ENCODE measurements at regions not wholly inside any gene's neighbourhood (a gene's known extent, or its start where the extent isn't known, plus 50 kb on each side); places are given as distances from the start of the nearest gene placed in this dataset.

DNA sequence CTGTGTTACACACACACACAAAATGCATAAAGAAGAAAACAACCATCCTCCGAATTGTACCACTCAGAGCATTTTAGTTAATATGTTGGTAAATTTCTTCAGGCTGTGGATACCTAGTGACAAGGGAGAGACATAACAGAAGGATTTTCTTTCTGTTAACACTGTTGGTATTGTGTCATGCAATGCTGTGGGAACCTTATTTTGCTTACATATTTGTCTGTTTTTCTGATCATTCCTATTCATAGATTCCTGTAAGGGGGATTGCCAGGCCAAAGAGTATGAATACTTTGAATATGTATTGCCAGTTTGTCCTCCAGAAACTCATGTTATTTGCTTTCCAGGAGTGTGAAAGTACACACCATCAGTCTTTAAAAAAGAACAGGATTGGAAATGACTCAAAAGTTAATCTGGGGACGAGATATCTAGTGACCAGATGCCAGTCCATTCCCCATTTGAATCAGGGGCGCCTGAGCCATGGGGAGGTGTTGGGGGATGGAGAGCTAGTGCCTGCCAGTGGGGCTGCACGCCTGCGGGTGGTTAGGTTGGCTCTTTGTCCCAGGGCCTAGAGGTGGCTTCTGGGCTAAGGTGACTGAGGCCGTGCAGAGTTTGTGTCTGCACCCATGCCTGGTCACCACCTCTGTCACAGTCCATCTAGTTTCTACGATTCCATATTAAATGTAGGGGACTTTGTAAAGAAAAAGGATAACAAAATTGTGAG is 142.0 kb downstream of the PTPN20 start:
- no peak for DNase-seq

DNA sequence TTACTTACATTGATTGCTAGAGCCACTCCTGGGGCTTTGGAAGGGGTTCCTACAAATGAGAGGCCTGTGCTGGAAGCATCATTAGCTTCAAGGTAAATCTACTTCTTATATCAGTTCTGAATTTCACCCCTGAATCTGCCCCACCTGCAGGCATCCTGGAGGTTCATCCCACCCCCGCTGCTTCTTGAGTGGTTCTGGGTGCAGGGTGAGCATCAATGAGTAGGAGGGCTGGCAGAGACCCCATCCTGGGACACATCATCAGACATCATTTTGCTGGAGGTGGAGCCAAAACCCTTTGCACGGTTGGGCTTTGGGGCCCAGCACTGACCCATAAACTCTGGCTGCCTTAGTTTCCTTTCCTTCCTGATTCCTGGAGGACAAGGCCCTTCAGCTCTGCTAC is 143.7 kb downstream of the PTPN20 start:
- DNase-seq: no peak

DNA sequence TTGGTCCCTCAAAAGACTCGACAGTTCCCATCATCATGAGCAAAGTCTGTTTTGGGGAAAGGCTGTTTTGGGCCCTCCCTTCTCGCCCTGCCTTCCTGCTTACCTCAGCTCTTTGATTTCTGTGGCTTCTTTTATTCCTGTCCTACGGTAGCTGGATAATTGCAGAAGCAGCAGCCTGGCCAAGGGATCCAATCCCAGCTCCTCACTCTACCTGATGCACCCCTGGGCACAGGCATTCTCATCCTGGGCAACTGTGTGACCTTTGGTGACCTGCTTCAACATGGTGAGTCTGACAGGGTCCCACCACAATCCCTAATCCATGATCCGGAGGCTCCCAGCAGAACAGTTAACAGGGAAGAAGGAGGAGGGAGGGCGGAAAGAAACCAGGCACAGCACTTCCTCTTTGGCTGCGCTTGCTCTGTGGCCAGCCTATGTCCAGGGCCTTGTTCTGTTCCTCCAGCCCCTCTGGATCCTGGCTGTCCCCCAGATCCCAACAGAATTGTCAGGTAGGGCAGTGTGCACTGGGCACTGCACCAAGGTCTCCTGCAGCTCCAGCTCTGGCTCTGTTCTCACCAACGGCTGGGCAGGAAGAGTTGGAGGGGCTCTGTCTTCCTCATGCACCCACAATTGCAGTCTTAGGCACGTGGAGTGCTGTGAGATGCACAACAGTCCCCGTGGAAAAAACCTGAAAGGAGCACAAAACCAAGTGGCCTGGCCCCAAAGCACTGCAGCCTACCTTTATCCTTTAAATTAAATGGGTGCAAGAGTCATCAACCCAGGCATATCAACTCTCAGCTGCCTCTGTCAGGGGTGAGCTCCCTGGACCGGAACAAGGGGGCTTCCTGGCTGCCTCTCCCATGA is 144.4 kb downstream of the PTPN20 start:
- DNase-seq: no peak

DNA sequence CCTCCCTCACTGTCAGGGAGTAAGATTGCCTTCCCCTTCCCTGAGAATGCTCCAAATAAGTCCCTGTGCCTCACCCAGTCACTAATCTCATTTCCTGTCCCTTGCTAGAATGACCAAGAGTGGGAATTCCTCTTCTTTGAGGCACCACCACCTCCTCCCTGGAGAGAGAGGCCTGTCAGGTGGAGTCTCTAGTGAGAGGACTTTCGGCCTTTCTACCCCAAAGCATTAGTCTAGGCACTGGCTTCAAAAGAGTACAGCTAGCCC is 145.0 kb downstream of the PTPN20 start:
- DNase-seq: no peak

DNA sequence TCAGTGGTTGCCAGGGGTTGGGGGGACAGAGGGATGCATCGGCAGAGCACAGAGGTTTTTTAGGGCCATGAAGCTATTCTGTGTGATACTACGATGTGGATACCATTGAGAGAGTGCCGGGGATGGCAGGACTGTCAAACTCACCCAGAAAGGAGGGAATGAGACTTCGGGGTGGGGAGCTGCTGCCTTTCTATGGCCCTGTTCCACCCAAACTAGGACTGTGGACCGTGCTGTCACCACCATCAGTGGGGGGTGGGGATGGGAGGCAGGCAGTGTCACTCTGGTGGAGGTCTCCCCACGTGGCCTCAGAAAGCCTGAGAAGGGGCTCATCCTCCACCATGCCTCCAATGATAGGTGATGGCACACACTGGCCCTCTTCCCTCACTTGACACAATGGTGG is 146.2 kb downstream of the PTPN20 start:
- no peak for DNase-seq

DNA sequence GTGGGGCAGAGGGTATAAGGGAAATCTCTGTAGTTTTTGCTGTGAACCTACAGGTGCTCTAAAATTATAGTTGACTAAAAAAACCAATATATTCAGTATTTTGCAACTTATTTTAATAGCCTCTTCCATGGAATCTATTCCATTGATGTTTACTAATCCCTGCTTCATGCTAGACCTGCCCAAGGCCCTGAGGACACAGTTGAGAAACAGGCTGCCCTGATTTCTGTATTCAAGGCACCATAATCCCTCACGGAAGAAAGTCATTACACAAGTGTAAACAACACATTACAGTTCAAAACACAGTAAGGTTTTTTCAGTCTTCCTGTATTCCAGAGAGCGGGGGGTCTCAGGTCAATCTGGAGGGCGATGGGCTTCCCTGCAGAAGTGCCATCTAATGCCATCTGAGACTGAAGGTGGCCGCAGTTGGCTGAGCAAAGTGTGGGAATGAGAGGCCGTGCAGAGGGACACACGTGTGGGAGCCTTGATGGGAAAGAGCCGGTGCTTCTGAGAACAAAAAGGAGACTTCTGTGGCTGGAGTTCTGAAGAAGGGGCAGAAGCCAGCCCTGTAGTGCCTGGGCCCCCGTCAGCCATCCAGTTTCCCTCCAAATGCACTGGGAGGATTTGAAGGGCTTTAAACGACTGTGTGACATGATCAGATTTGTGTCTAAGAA is 146.9 kb downstream of the PTPN20 start:
- DNase-seq: no peak

DNA sequence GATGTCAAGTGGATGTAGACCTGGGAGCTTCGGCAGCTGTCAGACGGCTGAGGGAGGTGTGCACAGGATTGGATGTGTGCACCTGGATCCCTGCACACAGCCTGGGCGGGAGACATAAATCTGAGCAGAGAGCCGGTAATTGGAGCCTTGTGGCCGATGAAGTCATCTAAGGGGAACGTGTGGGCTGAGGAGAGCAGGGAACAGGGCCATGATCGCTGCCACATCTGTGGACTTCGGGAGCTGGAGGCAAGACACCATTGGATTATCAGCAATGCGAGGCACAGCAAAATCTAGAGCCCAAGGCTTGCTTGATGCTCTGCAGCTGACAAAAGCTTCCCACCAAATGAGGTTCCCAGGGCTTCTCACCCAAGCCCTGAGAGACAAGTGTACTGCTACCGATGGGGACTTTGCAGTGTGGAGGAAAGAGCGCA is 147.7 kb downstream of the PTPN20 start:
- DNase-seq: peak; percentile 1

DNA sequence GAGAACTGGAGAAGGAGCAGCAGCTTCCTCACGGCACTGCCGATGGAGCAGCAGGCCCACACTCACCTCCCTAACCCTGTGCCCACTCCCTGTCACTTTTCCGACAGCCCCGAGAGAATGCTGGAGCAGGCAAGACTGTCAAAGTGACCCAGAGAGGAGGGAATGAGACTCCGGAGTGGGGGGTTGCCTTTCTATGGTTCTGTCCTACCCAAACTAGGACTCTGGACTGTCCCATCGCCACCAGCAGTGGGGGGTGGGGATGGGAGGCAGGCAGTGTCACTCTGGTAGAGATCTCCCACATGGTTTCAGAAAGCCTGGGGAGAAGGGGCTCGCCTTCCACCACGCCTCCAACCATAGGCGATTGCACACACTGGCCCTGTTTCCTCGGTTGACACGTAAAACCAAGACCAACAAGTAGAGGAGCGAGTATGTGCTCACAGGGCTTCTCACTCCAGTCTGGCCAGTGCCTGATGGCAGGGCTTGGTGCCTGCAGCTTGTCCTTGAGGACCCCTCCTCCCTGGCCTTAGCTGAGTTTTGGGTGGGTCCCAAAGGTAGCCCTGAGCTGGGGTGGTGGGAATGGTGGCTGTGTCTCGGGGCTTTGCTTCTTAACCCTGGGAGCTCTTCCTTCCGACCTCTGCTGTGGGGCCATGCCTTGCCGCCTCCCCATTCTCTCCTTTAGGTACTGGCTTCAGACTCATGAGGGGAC is 148.5 kb downstream of the PTPN20 start:
- no peak for DNase-seq

DNA sequence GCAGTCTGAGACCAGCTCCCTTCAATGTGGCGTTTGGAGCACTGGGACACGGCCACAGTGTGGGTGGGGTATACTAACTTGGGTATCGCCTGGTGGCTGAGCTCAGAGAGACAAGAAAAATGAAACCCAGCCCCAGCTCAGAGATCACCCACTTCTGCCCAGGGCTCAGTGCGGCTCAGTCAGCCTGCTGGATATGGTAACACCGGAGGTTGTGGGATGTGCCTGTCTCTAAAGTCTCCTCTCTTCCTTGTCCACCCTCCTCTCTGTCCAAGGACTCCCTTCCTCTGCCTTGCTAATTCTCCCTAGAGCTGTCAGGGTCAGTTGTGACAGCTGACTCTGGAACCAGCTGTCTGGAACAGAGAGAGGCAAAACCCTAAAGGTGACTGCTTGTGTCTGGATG is 149.1 kb downstream of the PTPN20 start:
- no peak for DNase-seq

DNA sequence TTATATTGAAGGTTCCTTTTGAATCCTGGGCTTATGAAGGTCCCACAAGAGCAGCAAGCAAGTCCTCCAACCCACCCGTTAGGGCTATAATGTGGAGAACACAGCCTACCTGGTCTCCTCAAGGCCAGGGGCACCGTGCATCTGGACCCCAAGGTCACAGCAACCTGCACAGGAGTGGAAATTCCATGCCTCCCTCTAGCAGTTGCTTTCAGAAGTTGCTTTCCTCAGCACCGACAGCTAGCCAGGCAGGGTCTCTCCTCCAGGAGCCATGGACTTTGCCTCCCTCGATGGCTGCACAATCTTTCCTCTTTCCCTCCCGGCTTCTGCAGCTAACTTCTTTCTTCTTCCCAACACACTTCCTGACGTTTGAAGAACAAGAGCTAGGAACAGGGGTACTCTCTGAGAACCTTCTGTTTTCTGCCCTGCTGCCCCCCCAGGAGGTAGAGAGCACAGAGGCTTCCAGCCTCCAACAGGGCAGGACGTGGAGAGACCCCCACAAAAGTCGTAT is 149.8 kb downstream of the PTPN20 start:
- DNase-seq: no peak

DNA sequence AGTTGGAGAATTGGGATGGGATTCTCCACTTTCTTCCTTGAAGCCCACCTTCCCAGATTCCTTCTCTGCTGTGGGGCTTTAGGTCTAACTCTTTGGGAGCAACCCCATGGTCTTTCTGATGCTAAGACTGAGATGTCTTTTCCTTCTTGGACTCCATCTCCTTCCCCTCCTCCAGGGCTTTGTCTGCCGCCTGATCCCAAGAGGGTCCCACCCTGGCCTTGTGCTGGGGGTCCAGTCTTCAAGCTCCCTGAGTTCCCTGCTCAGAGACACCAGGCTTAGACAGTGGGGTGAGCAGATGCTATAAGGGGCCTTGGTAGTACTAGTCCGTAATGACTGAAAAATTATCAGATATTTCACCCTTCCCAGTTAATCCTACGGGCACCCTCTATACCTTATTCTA is 150.5 kb downstream of the PTPN20 start:
- DNase-seq: no peak

DNA sequence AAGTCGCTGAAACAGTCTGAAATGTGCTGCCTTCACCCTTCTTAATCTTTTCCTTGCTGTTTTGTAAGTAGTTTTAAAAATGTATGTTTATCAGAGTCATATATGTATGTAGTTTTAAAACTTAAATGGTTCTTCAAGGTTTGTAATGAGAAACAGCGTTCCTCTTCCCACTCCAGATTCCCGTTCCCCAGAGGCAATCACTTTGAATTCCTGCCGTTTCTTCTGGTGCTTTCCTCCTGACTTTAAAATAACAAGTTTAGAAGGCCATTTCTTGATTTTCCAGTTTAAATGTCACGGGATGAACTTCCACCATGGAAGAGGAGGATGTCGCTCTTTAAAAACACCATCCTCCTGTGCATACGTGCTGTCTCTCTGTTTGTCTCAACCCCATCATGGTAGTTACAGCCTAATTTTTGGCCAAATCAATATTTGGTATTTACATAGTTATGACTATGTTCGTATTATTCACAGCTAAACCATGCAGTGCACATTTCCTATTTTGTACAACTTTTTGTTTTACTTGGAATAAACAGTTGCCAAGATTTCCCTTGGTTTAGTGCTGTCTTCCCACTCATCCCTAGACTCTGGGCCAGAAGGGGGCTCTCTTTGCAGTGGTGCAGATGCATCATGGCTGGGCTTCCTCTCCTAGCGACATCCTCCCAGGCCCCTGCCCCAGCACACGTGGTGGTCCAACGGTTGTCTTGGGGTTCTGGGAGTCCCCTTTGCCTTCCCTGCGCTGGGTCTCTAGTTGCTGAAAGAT is 151.4 kb downstream of the PTPN20 start:
- DNase-seq: no peak

DNA sequence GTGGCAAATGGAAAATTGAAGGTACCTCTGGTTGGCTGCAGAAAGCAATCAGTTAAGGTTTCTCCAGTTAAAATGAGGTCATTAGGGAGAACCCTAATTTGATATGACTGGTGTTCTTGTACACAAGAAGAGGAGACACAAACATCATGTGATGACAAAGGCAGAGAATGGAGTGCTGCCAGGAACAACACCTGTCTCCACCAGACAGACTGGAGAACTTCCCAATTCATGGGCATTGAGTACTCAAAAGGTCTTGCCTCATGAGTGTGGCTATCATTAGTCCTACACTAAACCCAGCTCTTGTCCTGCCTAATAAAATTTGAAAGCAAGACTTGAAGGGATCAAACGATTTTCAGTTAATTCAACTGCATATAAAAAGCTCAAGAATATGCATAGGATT is 152.6 kb downstream of the PTPN20 start:
- peak; percentile 68 for DNase-seq

DNA sequence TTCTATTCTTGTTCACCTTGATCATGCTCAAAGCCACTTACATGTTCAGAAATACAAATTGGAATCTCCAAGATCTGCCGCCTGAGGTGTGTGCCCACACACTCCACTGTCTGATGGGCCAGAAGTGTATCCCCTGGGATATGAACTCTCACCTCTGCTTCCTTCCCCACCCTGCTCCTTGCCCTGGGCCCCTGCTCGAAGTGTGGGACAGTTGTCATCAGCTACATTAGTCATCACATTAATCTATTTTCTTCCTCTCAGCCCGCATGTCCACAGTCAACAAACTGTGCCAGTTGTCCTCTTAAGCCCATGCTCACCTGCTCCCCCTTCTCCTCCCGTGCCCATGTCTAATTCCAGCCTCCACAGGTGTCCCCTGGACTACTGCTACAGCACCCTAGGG is 154.7 kb downstream of the PTPN20 start:
- DNase-seq: no peak

DNA sequence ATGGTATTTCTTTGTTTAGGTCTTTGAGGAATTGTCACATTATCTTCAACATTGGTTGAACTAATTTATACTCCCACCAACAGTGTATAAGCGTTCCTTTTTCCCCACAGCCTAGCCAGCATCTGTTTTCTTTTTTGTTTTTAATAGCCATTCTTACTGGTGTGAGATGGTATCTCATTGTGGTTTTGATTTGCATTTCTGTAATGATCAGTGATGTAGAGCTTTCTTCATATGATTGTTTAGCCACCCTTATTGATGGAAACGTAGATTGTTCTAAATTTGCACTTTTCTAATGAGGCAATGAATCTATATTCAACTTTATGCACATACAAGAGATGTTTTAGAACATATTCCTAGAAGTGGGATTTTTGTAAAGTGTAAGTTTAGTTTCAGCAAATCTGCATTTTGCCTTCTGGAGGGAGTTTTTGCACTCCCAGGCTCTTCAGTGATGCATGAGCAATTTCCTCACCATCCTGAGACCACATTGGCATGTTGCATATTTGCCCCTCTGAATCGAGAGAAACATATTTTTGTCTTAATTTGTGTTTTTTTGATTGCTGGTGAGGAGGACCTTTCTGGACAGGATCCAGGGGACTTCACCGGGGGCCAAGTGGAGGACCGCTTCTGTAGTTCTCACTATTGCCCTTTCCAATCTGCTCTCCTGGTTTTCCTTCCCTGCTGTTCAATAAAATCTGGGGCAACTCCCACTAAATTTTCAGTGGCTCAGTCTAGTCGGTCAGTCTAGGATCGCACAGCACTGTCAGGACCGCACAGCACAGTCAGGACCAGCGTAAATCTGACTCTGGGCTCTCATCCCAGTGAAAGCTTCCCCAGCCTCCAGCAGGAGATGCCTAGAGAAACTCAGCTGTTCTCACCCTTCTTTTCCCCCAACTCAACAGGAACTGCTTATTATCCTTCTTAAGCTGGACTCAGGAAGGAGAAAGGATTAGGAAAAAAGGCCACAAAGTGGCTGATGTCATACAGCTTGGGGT is 157.0 kb downstream of the PTPN20 start:
- DNase-seq: no peak

DNA sequence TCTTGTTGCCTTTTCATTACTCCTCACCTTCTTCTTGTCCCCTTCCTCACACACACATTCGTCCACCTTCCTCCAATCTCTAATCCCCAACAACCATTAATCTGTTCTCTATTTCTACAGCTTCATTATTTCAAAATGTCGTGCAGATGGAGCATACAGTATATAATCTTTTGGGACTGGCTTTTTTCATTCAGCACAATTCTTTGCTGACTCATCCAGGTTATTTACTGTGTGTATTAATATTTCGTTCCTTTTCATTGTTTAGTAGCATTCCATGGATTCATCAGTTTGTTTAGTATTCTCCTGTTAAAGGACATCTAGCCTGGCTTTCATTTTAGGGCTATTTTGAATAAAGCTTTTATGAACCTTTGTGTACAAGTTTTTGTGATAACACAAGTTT is 159.3 kb downstream of the PTPN20 start:
- DNase-seq: no peak

DNA sequence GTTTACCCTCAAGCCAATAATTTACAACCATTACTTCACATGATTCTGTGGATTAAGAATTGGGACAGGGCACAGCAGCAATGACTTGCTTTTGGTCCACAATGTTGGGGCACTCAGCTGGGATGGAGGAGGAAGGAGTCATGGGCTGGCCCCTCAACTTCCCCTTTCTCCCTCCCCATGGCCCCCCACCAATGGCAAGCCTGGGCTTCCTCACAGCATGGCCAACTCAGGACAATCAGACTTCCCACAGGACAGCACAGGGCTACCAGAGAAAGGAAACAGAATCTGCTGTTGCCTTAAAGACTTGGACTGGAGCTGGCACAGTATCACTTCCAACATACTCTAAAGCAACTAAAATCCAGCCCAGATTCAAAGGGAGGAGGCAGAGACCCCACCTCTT is 160.7 kb downstream of the PTPN20 start:
- DNase-seq: no peak

DNA sequence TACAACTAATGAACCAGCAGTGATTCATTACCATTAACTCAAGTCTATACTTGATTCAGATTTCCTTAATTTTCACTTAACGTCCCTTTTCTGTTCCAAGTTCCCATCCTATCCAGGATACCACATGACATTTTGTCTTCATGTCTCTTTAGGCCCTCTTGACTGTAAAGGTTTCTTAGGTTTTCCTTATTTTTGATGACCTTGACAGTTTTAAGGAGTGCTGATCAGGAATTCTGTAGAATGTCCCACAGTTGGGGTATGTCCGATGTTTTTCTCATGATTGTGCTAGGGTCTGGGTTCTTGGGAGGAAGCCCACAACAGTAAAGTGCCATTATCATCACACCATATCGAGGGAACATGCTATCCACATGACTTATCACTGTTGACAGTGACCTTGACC is 162.7 kb downstream of the PTPN20 start:
- DNase-seq: no peak

DNA sequence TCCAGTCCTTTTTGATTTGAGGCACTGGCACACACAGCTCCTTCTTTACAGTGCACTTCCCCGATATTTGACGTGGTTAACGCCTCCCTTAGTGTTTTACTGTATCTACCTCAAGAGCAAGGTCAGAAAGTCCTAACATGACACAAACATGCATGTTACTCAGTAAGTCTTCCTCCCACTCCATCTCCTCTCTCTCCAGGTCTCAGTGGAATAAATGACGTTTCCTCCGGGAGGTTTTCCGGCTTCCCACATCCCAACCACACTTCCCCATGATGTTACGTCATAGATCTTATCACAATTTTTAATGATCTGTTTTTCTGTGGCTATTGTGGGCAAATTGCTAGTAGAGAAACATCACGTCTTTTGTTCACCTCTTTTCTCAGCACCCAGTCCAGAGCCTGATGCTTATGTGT is 165.7 kb downstream of the PTPN20 start:
- no peak for DNase-seq

DNA sequence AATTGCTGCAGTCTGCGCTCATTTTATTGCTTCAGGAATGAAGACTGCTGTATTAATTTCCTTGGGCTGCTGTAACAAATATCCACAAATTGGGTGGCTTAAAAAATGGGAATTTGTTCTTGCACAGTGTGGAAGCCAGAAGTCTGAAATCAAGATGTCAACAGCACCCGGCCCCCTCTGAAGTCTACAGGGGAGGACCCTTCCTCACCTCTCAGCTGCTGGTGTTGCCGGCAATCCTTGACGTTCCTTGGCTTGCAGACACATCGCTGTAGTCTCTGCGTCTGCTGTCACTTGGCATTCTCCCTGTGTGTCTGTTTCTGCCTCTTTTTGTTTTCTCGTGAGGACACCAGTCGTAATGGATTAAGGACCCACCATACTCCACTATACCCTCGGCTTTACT is 166.2 kb downstream of the PTPN20 start:
- no peak for DNase-seq

DNA sequence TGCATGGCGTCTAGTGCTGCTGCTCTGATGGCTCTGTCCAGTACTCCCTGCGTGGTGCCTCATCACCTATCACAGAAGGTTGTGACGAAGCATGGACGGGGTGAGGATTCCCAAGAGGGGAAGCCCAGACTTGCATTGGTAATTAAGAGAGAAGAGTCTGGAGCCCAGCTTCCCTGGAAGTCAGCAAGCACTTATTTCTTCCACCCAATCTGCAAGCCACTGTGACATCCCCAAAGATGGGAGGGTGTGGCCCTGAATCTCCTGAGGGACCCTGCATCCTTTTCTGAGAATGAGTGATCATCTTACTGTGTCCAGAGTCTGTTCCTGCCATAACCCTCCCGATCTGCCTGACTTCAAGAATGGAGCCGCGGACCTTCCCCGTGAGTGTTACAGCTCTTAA is 166.7 kb downstream of the PTPN20 start:
- no peak for DNase-seq

All from NCI-H2029 (cell line).